GM18502 (cell line): ENCODE measurements at regions not wholly inside any gene's neighbourhood (a gene's known extent, or its start where the extent isn't known, plus 50 kb on each side); places are given as distances from the start of the nearest gene placed in this dataset.

ENCODE experiments used
- ATAC-seq: cut with Tn5 transposase; IDR thresholded peaks from one replicate; pipeline ENCODE4 v1.9.1; 2021; ENCODE audit warnings: mild to moderate bottlenecking; ENCODE audit not compliant: unreplicated experiment, poor library complexity

DNA sequence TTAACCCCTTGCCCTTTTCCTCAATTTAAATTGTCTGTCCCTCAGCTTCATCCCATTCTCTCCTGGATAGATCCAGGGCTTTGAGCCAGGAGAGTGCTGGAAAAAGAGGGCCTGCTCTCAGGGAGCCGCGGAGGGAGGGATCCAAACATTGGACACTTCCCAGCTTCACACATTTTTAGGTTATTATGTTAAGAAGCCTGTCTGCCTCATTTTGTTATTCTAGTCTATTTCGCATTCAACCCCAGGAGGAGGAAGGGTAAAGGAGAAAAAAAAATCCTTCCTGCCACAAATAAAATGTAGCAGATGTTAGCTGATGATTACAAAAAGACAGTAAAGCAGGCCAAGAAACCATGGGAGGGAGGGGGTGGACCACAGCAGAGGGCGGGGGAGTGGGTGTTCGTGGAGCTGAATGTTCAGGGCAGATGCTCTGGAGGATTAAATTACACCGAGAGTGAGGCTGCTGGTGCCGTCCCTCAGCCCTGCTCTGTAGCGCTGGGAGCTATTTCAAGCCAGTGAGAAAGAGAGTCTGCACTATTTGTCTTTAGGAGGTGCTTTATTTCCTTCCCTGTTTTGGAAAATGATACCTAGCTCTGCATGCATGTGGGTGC lies 60.6 kb upstream of the ZFR start:
- peak; percentile 59 for ATAC-seq

DNA sequence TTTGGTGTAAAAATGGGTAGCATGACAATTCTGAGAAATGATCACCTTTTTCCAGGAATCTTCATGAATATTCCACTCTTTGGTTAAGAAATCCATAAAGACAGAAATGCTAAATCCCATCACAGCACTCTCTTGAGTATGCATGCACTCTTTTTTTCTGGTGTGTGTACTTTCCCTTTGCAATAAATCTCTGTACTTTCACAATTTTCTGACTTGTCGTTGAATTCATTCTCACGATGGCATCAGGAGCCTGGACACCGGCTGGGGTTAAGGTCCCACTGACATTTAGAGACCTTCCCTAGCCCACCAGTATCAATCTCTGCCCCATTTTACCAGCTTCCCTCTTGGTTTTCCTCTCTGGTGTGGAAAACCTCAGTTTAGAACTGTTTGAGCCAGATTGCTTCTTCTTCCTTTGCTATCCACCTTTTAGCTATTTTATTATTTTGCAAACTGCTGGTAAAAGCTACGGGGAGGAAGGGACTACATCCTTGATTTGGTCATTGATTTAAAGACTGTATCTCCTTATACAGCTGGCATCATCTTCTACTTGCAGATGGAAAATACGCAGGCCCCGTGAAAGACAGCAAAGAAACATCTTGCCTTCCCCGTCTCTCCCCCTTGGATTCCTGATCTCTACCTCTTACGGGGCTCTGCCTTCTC lies 59.9 kb upstream of the ZFR start:
- ATAC-seq: no peak

DNA sequence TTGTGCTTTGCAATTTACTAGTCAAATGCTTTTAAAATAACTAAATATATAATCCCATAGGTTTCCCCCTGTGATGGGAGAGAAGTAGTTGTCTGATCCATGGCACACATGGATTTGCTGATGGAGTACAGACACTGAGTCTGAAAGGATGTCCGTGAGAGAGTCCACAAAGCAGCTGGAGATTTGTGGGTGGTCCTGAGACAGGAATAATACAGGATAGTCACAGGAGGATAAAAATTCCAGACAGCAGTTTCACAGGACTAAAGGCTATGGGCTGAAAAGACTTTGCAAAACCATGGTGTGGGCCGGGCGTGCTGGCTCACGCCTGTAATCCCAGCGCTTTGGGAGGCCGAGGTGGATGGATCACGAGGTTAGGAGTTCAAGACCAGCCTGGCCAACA lies 58.7 kb upstream of the ZFR start:
- ATAC-seq: no peak

DNA sequence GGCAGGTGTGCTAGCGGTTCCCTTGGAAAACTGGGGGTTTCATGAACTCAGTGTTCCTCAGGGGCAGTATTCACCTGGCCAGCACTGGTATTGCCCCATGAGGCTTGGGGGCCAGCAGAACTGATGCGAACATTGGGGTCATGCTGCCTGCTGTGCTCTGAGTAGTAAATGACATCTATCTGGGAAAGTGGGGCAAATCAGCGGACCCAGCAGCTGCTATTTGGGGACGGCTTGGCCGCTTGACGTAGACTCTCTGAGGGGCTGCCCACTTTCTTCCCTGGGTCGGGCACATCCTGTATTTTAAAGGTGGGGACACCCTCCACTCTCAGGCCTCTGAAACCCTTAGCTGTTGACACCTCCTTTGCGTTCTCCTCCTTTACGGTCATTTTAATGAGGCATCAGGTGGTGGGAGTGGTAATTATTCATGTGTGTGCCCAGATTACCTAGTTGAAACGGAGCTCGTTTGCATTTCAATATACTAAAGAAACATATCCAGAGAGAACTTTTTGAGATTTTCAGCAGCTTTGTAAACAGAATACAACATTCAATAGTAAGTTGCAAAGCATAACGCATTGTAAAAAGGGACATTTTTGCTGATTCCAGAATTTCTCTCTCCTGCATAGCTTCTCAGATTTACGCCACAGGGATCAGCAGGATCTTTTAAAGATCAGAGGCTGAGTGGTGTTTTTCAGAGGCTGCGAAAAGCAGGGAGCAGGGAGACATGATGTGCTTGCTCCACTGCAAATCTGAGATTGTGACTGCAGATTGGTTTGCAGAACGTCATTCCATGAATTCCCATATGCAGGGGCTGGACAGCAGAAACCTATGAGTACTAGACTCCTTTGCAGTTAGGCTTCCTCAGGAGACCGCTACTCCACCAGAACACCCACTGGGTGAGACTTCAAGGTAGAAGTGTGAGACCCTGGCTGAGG lies 56.8 kb upstream of the ZFR start:
- ATAC-seq: no peak

DNA sequence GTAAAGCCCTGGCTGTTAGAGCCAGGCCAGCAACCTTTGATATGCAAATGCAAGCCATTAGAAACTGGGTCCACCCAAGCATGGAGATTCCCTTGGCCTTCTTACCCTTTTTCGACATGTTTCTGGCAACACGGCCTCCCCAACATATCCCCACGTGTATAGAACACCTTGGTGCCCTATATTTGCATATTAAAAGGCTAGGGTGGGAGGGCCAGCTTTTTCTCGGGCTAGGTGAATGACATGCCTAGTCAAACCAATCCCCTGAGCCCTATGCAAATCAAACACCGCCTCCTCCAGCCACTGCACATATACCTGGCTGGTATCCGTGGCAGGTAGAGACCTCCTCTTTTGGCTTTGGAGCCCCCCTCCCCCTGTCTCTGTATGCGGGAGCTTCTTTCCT lies 55.6 kb upstream of the ZFR start:
- ATAC-seq: no peak

DNA sequence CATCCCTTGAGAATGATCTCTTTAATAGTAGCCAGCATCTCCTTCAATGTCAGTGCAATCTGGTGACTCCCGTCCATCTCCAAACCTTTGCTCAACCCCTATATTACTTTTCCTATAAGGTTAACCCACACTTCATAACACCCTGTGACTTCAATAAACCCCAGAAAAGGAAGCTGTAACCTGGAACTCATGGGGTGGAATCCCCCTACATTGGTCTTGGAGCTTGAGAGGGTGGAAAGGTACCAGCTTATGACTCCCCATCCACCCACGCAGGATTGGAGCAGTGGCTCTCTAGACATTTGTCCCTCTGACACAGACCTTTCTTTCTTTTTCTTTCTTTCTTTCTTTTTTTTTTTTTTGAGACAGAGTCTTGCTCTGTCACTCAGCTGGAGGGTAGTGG lies 54.7 kb upstream of the ZFR start:
- ATAC-seq: no peak

DNA sequence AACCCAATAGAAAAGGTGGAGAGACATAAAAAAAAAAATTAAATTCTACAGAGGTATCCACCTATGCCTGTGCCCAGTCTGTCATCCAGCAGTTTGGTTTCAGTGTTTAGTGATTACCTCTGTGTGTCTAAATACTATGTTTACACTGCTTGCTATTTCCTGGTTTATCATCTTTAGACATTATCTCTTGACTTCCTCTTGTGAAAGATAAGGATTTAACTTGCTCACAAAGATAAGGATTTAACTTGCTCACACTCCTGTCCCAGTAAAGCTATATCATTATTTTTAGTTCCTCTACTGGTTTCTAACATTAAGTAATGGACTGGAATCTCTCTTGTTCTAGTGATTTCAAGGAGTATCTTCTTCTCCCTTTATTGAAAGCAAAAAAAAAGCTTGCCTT lies 53.9 kb upstream of the ZFR start:
- ATAC-seq: no peak

DNA sequence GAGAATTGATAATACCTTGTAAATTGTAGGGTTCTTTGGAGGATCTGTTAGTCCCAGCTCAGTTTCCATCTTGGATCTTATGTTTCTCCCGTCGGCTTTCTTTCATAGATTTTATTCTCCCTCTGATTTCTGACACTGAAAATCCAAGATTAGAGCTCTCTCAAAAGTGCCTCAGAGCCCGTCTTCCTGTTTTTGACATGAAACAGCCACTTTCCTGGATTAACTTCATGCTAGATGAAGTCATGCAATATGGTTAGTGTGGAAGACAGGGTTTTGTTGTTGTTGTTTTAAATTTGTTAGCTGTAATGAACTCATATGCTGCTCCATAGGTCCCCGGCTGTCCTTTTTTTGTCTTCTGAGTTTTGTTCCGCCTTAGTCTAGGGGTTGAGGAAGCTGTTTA lies 51.6 kb upstream of the ZFR start:
- ATAC-seq: no peak

DNA sequence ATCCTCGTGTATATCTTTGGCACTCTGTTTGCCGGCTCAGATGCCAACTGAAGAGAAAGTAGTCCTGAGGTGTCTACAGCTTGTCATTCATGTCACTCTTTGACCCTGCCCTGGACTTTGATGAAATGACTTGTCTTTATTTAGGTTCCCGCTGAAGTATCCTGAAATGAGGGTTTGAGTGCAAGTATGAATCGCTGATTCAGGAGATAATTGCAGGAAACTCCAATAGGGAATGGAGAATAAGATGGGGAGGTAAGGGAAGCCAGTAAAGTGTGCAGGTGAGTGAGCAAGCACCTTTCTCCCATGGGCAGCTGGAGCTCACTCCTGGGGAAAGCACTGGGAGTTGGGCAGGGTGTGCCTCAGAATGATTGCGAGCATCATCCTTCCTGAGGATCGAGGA lies 50.3 kb upstream of the ZFR start:
- ATAC-seq: no peak
